ENCODE measurements at regions not wholly inside any gene's neighbourhood (a gene's known extent, or its start where the extent isn't known, plus 50 kb on each side); places are given as distances from the start of the nearest gene placed in this dataset.

GRCh38 chr7:53504914-53505313, 469.5 kb downstream of the POM121L12 start:
- no peak for TF ChIP-seq CTCF (IDR thresholded peaks at IDR 0.05)
- TF ChIP-seq POLR2AphosphoS5 (IDR thresholded peaks at IDR 0.05) = no peak
- TF ChIP-seq POLR2A (IDR thresholded peaks at IDR 0.05) = no peak

Measured in gastroesophageal sphincter (tissue), 3 donors.